Heart right ventricle (tissue), 16 donors: ENCODE measurements at regions not wholly inside any gene's neighbourhood (a gene's known extent, or its start where the extent isn't known, plus 50 kb on each side); places are given as distances from the start of the nearest gene placed in this dataset.

ENCODE experiments used
- ATAC-seq, 8 donors: fragments of 200-7000 bp; cut with Tn5 transposase; one replicate each; pipeline ENCODE4 v1.9.1; 2020; ENCODE audit warnings: mild to moderate bottlenecking in 8 of 8, moderate library complexity in 8 of 8, moderate number of reproducible peaks in 1 of 8
- DNase-seq, 2 donors: peaks; one replicate each; pipeline ENCODE4 v3.0.0-alpha.2; 2020
- H3K27ac ChIP-seq, 10 donors: fragments of 200-600 bp; sonication (generic) in 2 of 10; one replicate each; pipeline versions ENCODE4 v1.5.0 to v1.8.0; 2020 to 2022; ENCODE audit warnings: mild to moderate bottlenecking in 3 of 10
- H3K27me3 ChIP-seq, 7 donors: fragments of 200-600 bp; one replicate each; pipeline ENCODE4 v1.8.0; 2021 to 2022; ENCODE audit warnings: mild to moderate bottlenecking in 2 of 7
- H3K36me3 ChIP-seq, 9 donors: fragments of 200-600 bp; sonication (generic) in 1 of 9; one replicate each; pipeline versions ENCODE4 v1.5.0 to v1.8.0; 2020 to 2022; ENCODE audit warnings: mild to moderate bottlenecking in 2 of 9
- H3K4me1 ChIP-seq, 9 donors: fragments of 200-600 bp; sonication (generic) in 1 of 9; one replicate each; pipeline versions ENCODE4 v1.5.0 to v1.8.0; 2020 to 2022; ENCODE audit warnings: mild to moderate bottlenecking in 4 of 9
- H3K4me3 ChIP-seq, 10 donors: fragments of 200-600 bp; sonication (generic) in 2 of 10; one replicate each; pipeline versions ENCODE4 v1.5.0 to v1.8.0; 2020 to 2022; ENCODE audit warnings: mild to moderate bottlenecking in 7 of 10, moderate library complexity in 2 of 10
- H3K9me3 ChIP-seq, 11 donors: fragments of 200-600 bp in 10 of 11; sonication (generic) in 2 of 11; one replicate each; pipeline versions ENCODE4 v1.5.0 to v1.8.0; 2013 to 2022; ENCODE audit warnings: mild to moderate bottlenecking in 2 of 11, control low read depth in 1 of 11, moderate library complexity in 1 of 11
- WGBS, 2 donors: extraction: QIAGEN DNeasy Blood & Tissue Kit; methylation state at CpG; one replicate each; pipeline ENCODE4 v1.1.7; 2013; ENCODE audit warnings: inconsistent platforms in 1 of 2; 5-methylcytosine and 5-hydroxymethylcytosine counted together
- intact Hi-C, 10 donors: fragments of 100-400 bp; cut with DNase I; formaldehyde crosslinking; loops; one replicate each; pipeline versions ENCODE4 v1.11.1 to v1.14.2; 2022
- TF ChIP-seq, protein P1 (sequence below), 9 donors: fragments of 200-600 bp; sonication (generic) in 2 of 9; IDR thresholded peaks; one replicate each; pipeline versions ENCODE4 v1.5.0 to v1.8.0; 2021 to 2022; ENCODE audit warnings: antibody characterized with exemption in 9 of 9, mild to moderate bottlenecking in 5 of 9, moderate library complexity in 1 of 9
- donor health status: Arrhythmogenic right ventricular cardiomyopathy.
- donor health status: ischemic (EF 13 %, LVEDD 7.1; RV severe dilation, severe dysfunction).
- donor health status: healthy with polysubstance abuse.
- donor health status: DM: no; HTN: yes; CAD: no.
- donor health status: DM: no; HTN: no; CAD: no.
- donor health status: ischemic (EF 25% LVEDD 6.9; RV normal size, moderate dysfunction).
- donor health status: ischemic (EF 25% LVEDD 5.7; RV mildly dilated, moderate dysfunction).
- donor health status: healthy.
- donor health status: DM: yes; HTN: yes; CAD: no.
- donor health status: Ischemic cardiomyopathy.
- donor health status: ischemic (EF 35%, LVEDD 5.7; RV mildly dilated, moderate dysfunction).
- donor health status: nonischemic (EF 11% LVEDD 7.7; RV severe dilation, severe dysfunction).
- donor health status: DM: yes; HTN: yes; CAD: no.
- donor health status: PGD.
- donor health status: ischemic (EF 29% LVEDD 5.4; RV normal size, mild dysfunction).
- donor health status: nonischemic (EF 23%, LVEDD 6.1; RV moderate dilation, normal function).

DNA sequence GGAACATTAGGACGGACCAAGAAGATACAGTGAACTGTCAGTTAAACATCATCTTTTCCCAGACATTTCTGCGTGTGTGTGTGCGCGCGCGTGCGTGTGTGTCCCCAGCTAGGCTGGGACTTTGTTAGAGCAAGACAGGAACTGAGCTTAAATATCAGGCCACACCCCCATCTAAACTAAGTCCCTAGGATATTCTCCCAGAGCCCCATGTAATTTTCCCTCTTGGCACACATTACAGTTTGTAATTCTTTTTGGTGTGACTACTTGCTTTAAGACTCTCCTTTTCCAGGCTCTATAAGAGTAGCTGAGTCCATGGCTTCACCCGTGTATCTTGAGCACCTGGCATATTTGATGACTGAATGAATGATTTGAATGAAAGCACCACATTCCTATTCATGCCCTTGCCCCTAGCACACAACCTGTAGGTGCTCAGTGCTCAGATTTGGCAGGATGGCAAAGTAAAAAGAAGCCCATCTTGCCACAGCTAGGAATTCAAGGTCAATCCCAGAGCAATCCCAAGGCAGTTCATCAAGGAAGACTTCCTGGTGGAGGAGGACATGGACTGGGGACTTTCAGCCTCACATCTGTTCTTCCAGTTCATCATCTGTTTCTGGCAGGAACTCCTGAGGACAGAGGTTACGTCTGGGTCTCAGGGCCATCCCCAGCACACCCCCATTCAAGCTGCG, 69.2 kb downstream of the MRPL14 start:
- TF ChIP-seq, protein P1, sequence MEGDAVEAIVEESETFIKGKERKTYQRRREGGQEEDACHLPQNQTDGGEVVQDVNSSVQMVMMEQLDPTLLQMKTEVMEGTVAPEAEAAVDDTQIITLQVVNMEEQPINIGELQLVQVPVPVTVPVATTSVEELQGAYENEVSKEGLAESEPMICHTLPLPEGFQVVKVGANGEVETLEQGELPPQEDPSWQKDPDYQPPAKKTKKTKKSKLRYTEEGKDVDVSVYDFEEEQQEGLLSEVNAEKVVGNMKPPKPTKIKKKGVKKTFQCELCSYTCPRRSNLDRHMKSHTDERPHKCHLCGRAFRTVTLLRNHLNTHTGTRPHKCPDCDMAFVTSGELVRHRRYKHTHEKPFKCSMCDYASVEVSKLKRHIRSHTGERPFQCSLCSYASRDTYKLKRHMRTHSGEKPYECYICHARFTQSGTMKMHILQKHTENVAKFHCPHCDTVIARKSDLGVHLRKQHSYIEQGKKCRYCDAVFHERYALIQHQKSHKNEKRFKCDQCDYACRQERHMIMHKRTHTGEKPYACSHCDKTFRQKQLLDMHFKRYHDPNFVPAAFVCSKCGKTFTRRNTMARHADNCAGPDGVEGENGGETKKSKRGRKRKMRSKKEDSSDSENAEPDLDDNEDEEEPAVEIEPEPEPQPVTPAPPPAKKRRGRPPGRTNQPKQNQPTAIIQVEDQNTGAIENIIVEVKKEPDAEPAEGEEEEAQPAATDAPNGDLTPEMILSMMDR (IDR thresholded peaks at IDR 0.05) = no peak
- Histone ChIP-seq H3K4me1 (peaks cover 24 to 89% (median 74%) of the 10 kb centered on the region in 9 donors), H3K4me3 (no peak overlapping the region), H3K9me3 (peaks cover 0 to 4% (median 0%) of the 10 kb centered on the region in 11 donors), H3K27me3 (no peaks in the 10 kb centered on the region), H3K36me3 (no peaks in the 10 kb centered on the region), H3K27ac (peak overlapping the region in 8 of 10 donors; percentile 33 to 97 (median 74))
- intact Hi-C loops = no loop called here
- WGBS, 2 donors = 67 to 72% methylated on average over 10 of the region's 10 CpGs
- no peak for ATAC-seq
- no peak for DNase-seq

DNA sequence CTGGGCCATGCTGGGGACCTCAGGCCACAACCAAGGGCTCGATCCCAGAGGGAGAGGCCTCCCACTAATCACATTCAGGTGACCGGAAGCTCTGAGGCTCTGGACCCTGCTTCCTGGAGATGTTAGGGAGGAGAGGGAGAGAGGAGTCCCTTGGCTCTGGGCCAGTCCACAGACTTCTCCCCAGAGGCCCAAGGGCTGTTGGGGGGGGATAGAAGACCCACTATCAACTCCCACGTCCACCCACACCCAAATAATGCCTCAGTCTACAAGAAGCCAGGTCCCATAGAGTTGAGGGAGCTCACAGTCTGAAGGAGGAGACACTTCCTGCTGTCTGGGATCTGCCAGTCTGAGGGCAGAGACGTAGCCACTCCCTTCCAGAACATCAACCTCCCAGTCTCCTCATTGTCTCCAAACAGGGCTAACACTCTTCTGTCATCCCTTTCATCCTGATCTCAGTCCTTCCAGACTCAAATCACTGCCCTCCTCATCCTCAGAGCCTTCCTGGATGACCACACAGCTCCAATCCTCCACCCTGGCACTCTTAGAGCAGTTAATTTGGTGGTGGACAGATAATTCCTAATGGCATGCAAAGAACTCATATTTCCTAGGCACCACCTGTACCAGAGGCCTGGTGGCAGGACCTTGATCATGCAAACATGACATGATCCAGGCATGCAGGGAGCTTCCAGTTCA, 69.9 kb downstream of the MRPL14 start:
- Histone ChIP-seq H3K9me3 (peaks cover 0 to 4% (median 0%) of the 10 kb centered on the region in 11 donors), H3K4me1 (peaks cover 24 to 89% (median 70%) of the 10 kb centered on the region in 9 donors), H3K27ac (peak overlapping the region in 7 of 10 donors; percentile 32 to 97 (median 81)), H3K27me3 (no peaks in the 10 kb centered on the region), H3K4me3 (no peak overlapping the region), H3K36me3 (no peaks in the 10 kb centered on the region)
- ATAC-seq (no peak), DNase-seq (no peak)
- TF ChIP-seq, protein P1 (IDR thresholded peaks at IDR 0.05) = no peak
- intact Hi-C loops = no loop called here
- 60 to 73% methylated on average over 4 of the region's 4 CpGs for WGBS, 2 donors

DNA sequence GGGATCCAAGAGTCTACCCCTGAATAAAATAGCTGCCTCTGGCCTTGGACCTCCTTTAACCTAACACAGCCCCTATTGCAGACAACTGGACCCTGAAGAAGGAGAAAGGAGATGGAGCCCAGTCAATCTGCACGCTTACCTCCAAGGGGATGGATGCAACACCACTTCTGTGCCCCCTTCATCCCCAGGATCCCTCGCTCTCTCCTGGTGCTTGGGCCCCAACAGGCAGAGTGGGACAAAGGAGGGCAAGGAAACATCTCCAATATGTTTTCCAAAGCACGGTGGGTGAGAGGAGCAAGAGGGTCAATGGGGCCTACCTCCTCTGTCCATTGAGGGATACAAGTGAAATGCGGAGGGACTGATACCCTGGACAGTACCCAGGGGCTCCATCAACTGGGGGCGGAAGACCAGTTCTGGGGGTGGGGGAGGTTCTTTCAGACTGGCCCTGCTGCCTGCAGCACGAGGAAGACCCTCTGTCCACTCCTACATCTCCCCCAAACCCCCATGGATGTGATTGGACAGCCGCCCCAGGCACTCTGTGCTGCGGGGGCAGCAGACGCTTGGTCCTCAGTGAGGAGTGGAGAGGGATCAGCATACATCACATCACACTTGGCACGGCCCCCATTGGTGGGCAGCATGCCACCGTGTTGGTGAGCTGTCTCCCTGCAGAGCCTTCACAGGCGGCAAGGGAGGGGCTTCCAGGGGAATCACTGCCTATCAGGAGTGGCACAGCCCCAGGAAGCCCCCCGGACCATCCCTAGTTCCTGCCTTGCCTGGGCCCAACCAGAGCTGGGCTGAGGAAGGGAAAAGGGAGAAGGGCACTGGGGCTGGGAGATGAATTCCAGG, 70.6 kb downstream of the MRPL14 start:
- 57 to 68% methylated on average over 13 of the region's 13 CpGs for WGBS, 2 donors
- TF ChIP-seq, protein P1 (IDR thresholded peaks at IDR 0.05) = no peak
- Histone ChIP-seq H3K4me3 (no peak overlapping the region), H3K36me3 (no peaks in the 10 kb centered on the region), H3K9me3 (peaks cover 0 to 4% (median 0%) of the 10 kb centered on the region in 11 donors), H3K27me3 (no peaks in the 10 kb centered on the region), H3K27ac (peak overlapping the region in 6 of 10 donors; percentile 33 to 97 (median 83)), H3K4me1 (peaks cover 23 to 89% (median 68%) of the 10 kb centered on the region in 9 donors)
- peak; percentile 73 to 74 for DNase-seq
- peak in 2 of 8 donors; percentile 18 to 36 for ATAC-seq
- intact Hi-C loops = no loop called here
